ENCODE measurements at regions not wholly inside any gene's neighbourhood (a gene's known extent, or its start where the extent isn't known, plus 50 kb on each side); places are given as distances from the start of the nearest gene placed in this dataset.

- H3K4me1 ChIP-seq (ENCODE audit: control insufficient read depth in 5 of 5, insufficient read depth in 5 of 5, low read length in 5 of 5) = no peaks in the 10 kb centered on the region
- no peak overlapping the region for H3K27ac ChIP-seq (ENCODE audit: low read depth, low read length)
- H3K9me3 ChIP-seq (ENCODE audit: control insufficient read depth in 5 of 5, low read length in 5 of 5) = peaks cover 0 to 5% (median 0%) of the 10 kb centered on the region in 5 donors
- H3K9ac ChIP-seq (ENCODE audit: low read length in 5 of 5) = no peak overlapping the region
- H3K27me3 ChIP-seq (ENCODE audit: control insufficient read depth in 5 of 5, insufficient read depth in 4 of 5, low read length in 5 of 5) = peaks cover 2 to 6% (median 3%) of the 10 kb centered on the region in 5 donors
- H3K4me3 ChIP-seq (ENCODE audit: low read depth in 1 of 5, low read length in 5 of 5) = no peak overlapping the region
- H3K36me3 ChIP-seq (ENCODE audit: control insufficient read depth in 5 of 5, insufficient read depth in 5 of 5, low read length in 5 of 5) = no peaks in the 10 kb centered on the region
Observed at GRCh38 chr18:78521744-78522143, 457.9 kb upstream of the SALL3 start.

- H3K4me1 ChIP-seq (ENCODE audit: control insufficient read depth in 5 of 5, insufficient read depth in 5 of 5, low read length in 5 of 5) = no peaks in the 10 kb centered on the region
- H3K9ac ChIP-seq (ENCODE audit: low read length in 5 of 5) = no peak overlapping the region
- peaks cover 2 to 8% (median 5%) of the 10 kb centered on the region in 5 donors for H3K27me3 ChIP-seq (ENCODE audit: control insufficient read depth in 5 of 5, insufficient read depth in 4 of 5, low read length in 5 of 5)
- no peaks in the 10 kb centered on the region for H3K36me3 ChIP-seq (ENCODE audit: control insufficient read depth in 5 of 5, insufficient read depth in 5 of 5, low read length in 5 of 5)
- H3K27ac ChIP-seq (ENCODE audit: low read depth, low read length) = no peak overlapping the region
- H3K4me3 ChIP-seq (ENCODE audit: low read depth in 1 of 5, low read length in 5 of 5) = no peak overlapping the region
- peaks cover 0 to 5% (median 0%) of the 10 kb centered on the region in 5 donors for H3K9me3 ChIP-seq (ENCODE audit: control insufficient read depth in 5 of 5, low read length in 5 of 5)
Observed at GRCh38 chr18:78522507-78522906, 457.1 kb upstream of the SALL3 start.

DNA sequence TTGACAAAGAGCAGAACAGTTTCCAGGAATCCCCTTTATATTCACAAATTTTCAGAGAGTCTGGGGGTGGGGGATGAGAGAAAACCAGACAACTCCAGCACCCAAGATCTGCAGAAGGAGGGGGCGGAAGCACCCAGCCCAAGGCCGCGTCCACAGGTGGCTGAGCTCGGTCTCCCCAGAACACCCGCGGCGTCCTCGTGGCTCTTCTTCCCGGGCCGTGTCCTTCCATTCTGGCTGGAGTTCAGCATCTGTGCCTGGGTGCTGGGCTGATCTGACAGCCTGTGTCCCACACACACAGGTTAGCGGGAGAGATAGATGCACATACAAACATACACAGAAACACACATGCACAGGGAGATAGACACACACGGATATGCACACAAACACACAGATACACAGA is 455.8 kb upstream of the SALL3 start:
- peaks cover 0 to 5% (median 0%) of the 10 kb centered on the region in 5 donors for H3K9me3 ChIP-seq (ENCODE audit: control insufficient read depth in 5 of 5, low read length in 5 of 5)
- H3K27ac ChIP-seq (ENCODE audit: low read depth, low read length) = no peak overlapping the region
- peaks cover 2 to 16% (median 6%) of the 10 kb centered on the region in 5 donors for H3K27me3 ChIP-seq (ENCODE audit: control insufficient read depth in 5 of 5, insufficient read depth in 4 of 5, low read length in 5 of 5)
- H3K36me3 ChIP-seq (ENCODE audit: control insufficient read depth in 5 of 5, insufficient read depth in 5 of 5, low read length in 5 of 5) = no peaks in the 10 kb centered on the region
- no peak overlapping the region for H3K9ac ChIP-seq (ENCODE audit: low read length in 5 of 5)
- no peak overlapping the region for H3K4me3 ChIP-seq (ENCODE audit: low read depth in 1 of 5, low read length in 5 of 5)
- H3K4me1 ChIP-seq (ENCODE audit: control insufficient read depth in 5 of 5, insufficient read depth in 5 of 5, low read length in 5 of 5) = no peaks in the 10 kb centered on the region

- no peak overlapping the region for H3K9ac ChIP-seq (ENCODE audit: low read length in 5 of 5)
- no peak overlapping the region for H3K4me3 ChIP-seq (ENCODE audit: low read depth in 1 of 5, low read length in 5 of 5)
- no peaks in the 10 kb centered on the region for H3K9me3 ChIP-seq (ENCODE audit: control insufficient read depth in 5 of 5, low read length in 5 of 5)
- H3K27me3 ChIP-seq (ENCODE audit: control insufficient read depth in 5 of 5, insufficient read depth in 4 of 5, low read length in 5 of 5) = peaks cover 2 to 16% (median 5%) of the 10 kb centered on the region in 5 donors
- H3K27ac ChIP-seq (ENCODE audit: low read depth, low read length) = no peak overlapping the region
- no peaks in the 10 kb centered on the region for H3K4me1 ChIP-seq (ENCODE audit: control insufficient read depth in 5 of 5, insufficient read depth in 5 of 5, low read length in 5 of 5)
- H3K36me3 ChIP-seq (ENCODE audit: control insufficient read depth in 5 of 5, insufficient read depth in 5 of 5, low read length in 5 of 5) = no peaks in the 10 kb centered on the region
Observed at GRCh38 chr18:78525366-78526111, 454.1 kb upstream of the SALL3 start.

DNA sequence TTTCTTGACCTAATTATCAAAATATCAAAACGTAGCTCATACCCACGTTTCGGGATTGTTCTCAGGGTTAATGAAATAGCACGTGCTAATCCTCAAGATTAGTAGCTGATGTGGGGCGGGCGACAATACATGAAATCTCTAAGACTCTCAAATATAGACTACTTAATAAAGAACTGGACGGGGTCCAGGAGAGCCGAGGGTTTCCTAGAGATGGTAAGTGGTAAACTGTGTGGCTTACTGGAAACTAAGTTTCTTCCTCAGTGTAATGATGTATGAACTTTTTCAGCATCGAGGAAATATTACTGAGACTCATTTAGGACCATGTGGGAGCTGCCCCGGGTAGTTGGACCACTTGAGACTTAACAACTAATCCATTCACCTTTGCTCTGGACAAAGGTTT is 453.3 kb upstream of the SALL3 start:
- H3K27ac ChIP-seq (ENCODE audit: low read depth, low read length) = no peak overlapping the region
- no peak overlapping the region for H3K4me3 ChIP-seq (ENCODE audit: low read depth in 1 of 5, low read length in 5 of 5)
- H3K36me3 ChIP-seq (ENCODE audit: control insufficient read depth in 5 of 5, insufficient read depth in 5 of 5, low read length in 5 of 5) = no peaks in the 10 kb centered on the region
- H3K27me3 ChIP-seq (ENCODE audit: control insufficient read depth in 5 of 5, insufficient read depth in 4 of 5, low read length in 5 of 5) = peaks cover 2 to 13% (median 5%) of the 10 kb centered on the region in 5 donors
- no peaks in the 10 kb centered on the region for H3K4me1 ChIP-seq (ENCODE audit: control insufficient read depth in 5 of 5, insufficient read depth in 5 of 5, low read length in 5 of 5)
- H3K9me3 ChIP-seq (ENCODE audit: control insufficient read depth in 5 of 5, low read length in 5 of 5) = no peaks in the 10 kb centered on the region
- no peak overlapping the region for H3K9ac ChIP-seq (ENCODE audit: low read length in 5 of 5)

- H3K9me3 ChIP-seq (ENCODE audit: control insufficient read depth in 5 of 5, low read length in 5 of 5) = no peaks in the 10 kb centered on the region
- H3K27ac ChIP-seq (ENCODE audit: low read depth, low read length) = no peak overlapping the region
- peaks cover 2 to 13% (median 5%) of the 10 kb centered on the region in 5 donors for H3K27me3 ChIP-seq (ENCODE audit: control insufficient read depth in 5 of 5, insufficient read depth in 4 of 5, low read length in 5 of 5)
- H3K9ac ChIP-seq (ENCODE audit: low read length in 5 of 5) = no peak overlapping the region
- no peaks in the 10 kb centered on the region for H3K36me3 ChIP-seq (ENCODE audit: control insufficient read depth in 5 of 5, insufficient read depth in 5 of 5, low read length in 5 of 5)
- H3K4me1 ChIP-seq (ENCODE audit: control insufficient read depth in 5 of 5, insufficient read depth in 5 of 5, low read length in 5 of 5) = no peaks in the 10 kb centered on the region
- H3K4me3 ChIP-seq (ENCODE audit: low read depth in 1 of 5, low read length in 5 of 5) = no peak overlapping the region
Observed at GRCh38 chr18:78526923-78527711, 452.5 kb upstream of the SALL3 start.

GRCh38 chr18:78527984-78528383 is 451.6 kb upstream of the SALL3 start:
- Histone ChIP-seq H3K9me3 (ENCODE audit: control insufficient read depth in 5 of 5, low read length in 5 of 5) (no peaks in the 10 kb centered on the region), H3K27ac (ENCODE audit: low read depth, low read length) (no peak overlapping the region), H3K4me1 (ENCODE audit: control insufficient read depth in 5 of 5, insufficient read depth in 5 of 5, low read length in 5 of 5) (no peaks in the 10 kb centered on the region), H3K4me3 (ENCODE audit: low read depth in 1 of 5, low read length in 5 of 5) (no peak overlapping the region), H3K27me3 (ENCODE audit: control insufficient read depth in 5 of 5, insufficient read depth in 4 of 5, low read length in 5 of 5) (peaks cover 2 to 13% (median 5%) of the 10 kb centered on the region in 5 donors), H3K36me3 (ENCODE audit: control insufficient read depth in 5 of 5, insufficient read depth in 5 of 5, low read length in 5 of 5) (no peaks in the 10 kb centered on the region), H3K9ac (ENCODE audit: low read length in 5 of 5) (no peak overlapping the region)

- no peak overlapping the region for H3K9ac ChIP-seq (ENCODE audit: low read length in 5 of 5)
- peaks cover 2 to 13% (median 5%) of the 10 kb centered on the region in 5 donors for H3K27me3 ChIP-seq (ENCODE audit: control insufficient read depth in 5 of 5, insufficient read depth in 4 of 5, low read length in 5 of 5)
- H3K4me3 ChIP-seq (ENCODE audit: low read depth in 1 of 5, low read length in 5 of 5) = no peak overlapping the region
- H3K36me3 ChIP-seq (ENCODE audit: control insufficient read depth in 5 of 5, insufficient read depth in 5 of 5, low read length in 5 of 5) = no peaks in the 10 kb centered on the region
- no peak overlapping the region for H3K27ac ChIP-seq (ENCODE audit: low read depth, low read length)
- H3K4me1 ChIP-seq (ENCODE audit: control insufficient read depth in 5 of 5, insufficient read depth in 5 of 5, low read length in 5 of 5) = no peaks in the 10 kb centered on the region
- H3K9me3 ChIP-seq (ENCODE audit: control insufficient read depth in 5 of 5, low read length in 5 of 5) = no peaks in the 10 kb centered on the region
Observed at GRCh38 chr18:78528411-78529258, 451.0 kb upstream of the SALL3 start.

DNA sequence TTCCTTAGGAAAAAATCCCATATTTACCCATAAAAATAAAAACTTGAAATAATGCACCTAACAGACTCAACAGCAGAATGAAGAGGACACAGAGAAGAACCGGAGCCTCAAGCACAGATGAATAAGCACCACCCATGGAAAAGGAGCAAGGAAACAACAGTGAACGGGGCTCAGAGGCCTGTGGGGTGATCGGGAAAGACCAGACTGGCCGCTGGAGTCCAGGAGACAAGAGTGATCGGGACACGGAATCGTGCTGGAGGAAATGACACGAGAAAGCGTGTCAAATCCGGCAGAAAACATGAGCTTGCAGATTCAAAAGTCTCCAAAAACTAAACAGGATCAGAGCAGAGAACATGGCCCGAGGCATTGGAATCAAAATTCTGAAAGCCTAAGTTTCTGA is 448.0 kb upstream of the SALL3 start:
- no peaks in the 10 kb centered on the region for H3K4me1 ChIP-seq (ENCODE audit: control insufficient read depth in 5 of 5, insufficient read depth in 5 of 5, low read length in 5 of 5)
- H3K4me3 ChIP-seq (ENCODE audit: low read depth in 1 of 5, low read length in 5 of 5) = no peak overlapping the region
- no peaks in the 10 kb centered on the region for H3K9me3 ChIP-seq (ENCODE audit: control insufficient read depth in 5 of 5, low read length in 5 of 5)
- H3K27ac ChIP-seq (ENCODE audit: low read depth, low read length) = no peak overlapping the region
- no peak overlapping the region for H3K9ac ChIP-seq (ENCODE audit: low read length in 5 of 5)
- no peaks in the 10 kb centered on the region for H3K36me3 ChIP-seq (ENCODE audit: control insufficient read depth in 5 of 5, insufficient read depth in 5 of 5, low read length in 5 of 5)
- peaks cover 0 to 11% (median 3%) of the 10 kb centered on the region in 5 donors for H3K27me3 ChIP-seq (ENCODE audit: control insufficient read depth in 5 of 5, insufficient read depth in 4 of 5, low read length in 5 of 5)
